ENCODE measurements at regions not wholly inside any gene's neighbourhood (a gene's known extent, or its start where the extent isn't known, plus 50 kb on each side); places are given as distances from the start of the nearest gene placed in this dataset.
"Not testable (repeated sequence)": the region's sequence is repeated elsewhere in the genome, so short reads cannot be mapped to it uniquely, and the experiment has no call there.

DNA sequence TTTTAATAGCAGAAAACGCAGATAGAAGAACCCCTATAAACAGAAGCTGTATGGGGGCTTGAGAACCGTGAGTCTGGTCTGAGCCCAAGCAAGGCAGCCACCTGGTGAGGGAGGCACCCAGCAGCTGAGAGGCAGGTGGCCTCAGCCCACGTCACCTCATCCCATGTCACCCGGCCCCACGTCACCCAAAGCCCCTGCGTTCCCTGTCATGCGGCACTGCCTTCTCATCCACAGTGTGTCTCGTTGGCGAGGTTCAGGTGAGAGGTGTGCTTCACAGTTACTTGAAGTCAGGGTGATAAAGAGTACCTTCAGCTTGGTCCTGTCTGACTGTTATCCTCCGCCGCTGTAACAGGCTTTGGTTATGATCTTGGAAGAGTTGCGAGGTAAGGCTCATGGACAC, 80.6 kb upstream of the IRX4 start:
- no peaks in the 10 kb centered on the region for H3K4me1 ChIP-seq (ENCODE audit: insufficient read depth, low read length)
- no peaks in the 10 kb centered on the region for H3K36me3 ChIP-seq (ENCODE audit: insufficient read depth, low read length)
- H3K27me3 ChIP-seq (ENCODE audit: control insufficient read depth in 1 of 2, insufficient read depth in 2 of 2, low read length in 2 of 2) = no peaks in the 10 kb centered on the region
- H3K9me3 ChIP-seq (ENCODE audit: low read length) = no peaks in the 10 kb centered on the region
- no peak overlapping the region for H3K27ac ChIP-seq (ENCODE audit: low read depth, low read length)
- H3K9ac ChIP-seq (ENCODE audit: low read length) = no peak overlapping the region
- H3K4me3 ChIP-seq (ENCODE audit: low read depth in 1 of 2, low read length in 2 of 2) = no peak overlapping the region

DNA sequence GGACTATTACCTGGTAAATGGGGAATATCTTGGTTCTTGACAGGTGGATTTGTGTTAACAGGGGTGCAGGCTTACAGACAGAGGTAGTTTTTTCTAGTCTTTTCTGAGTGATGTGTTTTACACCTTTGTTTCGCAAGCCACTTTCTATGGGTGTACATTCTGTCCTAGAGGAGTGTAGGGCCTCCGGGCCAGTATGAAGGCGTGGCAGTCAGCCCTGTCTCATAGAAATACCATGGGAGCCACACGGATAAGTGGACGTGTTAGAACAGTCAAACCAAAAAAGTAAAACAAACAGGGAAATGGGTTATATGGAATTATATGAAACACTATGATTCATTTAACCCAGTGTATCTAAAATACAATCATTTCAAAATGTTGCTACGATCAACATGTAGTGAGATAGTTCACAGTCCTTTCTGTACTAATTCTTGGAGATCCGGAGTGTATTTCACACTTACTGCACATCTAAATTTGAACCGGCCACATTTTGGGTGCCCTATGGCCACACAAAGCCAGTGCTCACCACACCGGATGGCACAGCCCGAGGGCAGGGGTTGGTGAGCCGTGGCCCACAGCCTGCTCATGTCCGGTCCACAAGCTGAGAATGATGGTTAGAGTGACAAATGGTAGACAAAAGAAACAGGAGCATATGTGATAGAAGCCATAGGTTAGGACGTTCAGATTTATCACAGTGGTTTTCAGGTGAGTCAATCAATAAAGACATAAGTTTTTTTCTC, 80.1 kb upstream of the IRX4 start:
- Histone ChIP-seq H3K27me3 (ENCODE audit: control insufficient read depth in 1 of 2, insufficient read depth in 2 of 2, low read length in 2 of 2) (no peaks in the 10 kb centered on the region), H3K36me3 (ENCODE audit: insufficient read depth, low read length) (no peaks in the 10 kb centered on the region), H3K4me3 (ENCODE audit: low read depth in 1 of 2, low read length in 2 of 2) (no peak overlapping the region), H3K9ac (ENCODE audit: low read length) (no peak overlapping the region), H3K27ac (ENCODE audit: low read depth, low read length) (no peak overlapping the region), H3K4me1 (ENCODE audit: insufficient read depth, low read length) (no peaks in the 10 kb centered on the region), H3K9me3 (ENCODE audit: low read length) (no peaks in the 10 kb centered on the region)

DNA sequence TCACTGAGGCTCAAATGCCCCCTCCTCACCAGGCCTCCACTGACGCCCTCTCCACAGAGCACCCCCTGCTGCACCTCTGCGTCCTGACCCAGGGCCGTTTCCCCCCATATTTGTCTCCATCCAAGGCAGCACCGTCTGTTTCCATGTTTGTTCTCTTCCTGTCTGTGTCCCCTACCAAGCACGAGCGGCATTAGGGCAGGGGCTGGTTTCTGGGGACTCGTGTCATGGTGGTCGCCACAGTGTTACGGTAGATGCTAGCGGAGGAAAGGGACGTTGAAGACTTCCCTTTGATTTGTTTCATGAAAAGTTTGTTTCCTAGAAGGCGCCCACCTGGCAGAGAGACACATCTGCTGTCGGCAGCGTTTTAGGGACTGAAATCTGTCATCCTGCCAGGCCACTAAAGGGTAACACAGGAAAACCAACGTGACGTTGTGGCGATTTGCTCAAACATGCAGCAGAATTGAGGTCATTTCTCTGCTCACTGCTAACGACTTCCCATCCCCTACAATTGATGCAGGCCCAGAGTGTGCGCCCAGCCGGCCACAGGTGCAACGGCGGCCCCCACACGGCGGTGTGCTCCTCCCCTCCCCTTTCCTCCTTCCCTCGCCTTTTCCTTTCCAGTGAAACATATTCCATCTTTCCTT, 79.3 kb upstream of the IRX4 start:
- no peaks in the 10 kb centered on the region for H3K36me3 ChIP-seq (ENCODE audit: insufficient read depth, low read length)
- no peaks in the 10 kb centered on the region for H3K27me3 ChIP-seq (ENCODE audit: control insufficient read depth in 1 of 2, insufficient read depth in 2 of 2, low read length in 2 of 2)
- no peak overlapping the region for H3K9ac ChIP-seq (ENCODE audit: low read length)
- H3K4me1 ChIP-seq (ENCODE audit: insufficient read depth, low read length) = no peaks in the 10 kb centered on the region
- no peak overlapping the region for H3K4me3 ChIP-seq (ENCODE audit: low read depth in 1 of 2, low read length in 2 of 2)
- no peaks in the 10 kb centered on the region for H3K9me3 ChIP-seq (ENCODE audit: low read length)
- H3K27ac ChIP-seq (ENCODE audit: low read depth, low read length) = no peak overlapping the region

DNA sequence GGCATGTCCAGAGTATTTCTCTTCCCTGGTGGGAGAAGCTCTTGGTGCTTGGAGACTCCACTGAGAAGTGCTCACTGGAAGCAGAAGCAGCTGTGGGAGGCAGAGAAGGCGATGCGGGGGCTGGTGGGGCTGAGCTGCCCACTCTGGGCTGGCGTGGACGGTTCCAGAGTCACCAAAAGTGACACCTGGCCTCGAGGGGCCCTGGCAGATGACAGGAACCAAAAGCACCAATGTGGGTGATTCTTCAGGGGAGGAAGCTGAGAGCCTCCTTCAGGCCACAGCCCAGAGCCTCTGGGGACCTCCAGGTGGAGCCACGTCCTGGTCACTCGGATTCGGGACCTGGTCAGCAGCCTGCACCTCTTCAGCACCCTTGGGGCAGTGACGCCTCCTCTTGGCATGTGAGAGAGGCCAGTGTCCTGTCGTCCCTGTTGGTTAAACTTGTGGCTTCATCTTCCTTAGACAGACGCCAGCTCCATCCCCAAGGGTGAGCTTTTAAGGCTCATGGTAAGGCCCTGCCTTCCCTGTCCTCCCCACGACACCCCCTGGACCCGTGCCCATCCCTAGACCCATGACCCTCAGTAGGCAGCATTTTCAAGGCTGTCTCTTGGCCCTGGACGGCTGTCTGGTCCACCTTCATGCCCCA, 78.7 kb upstream of the IRX4 start:
- H3K9ac ChIP-seq (ENCODE audit: low read length) = no peak overlapping the region
- no peak overlapping the region for H3K4me3 ChIP-seq (ENCODE audit: low read depth in 1 of 2, low read length in 2 of 2)
- H3K27ac ChIP-seq (ENCODE audit: low read depth, low read length) = no peak overlapping the region
- no peaks in the 10 kb centered on the region for H3K4me1 ChIP-seq (ENCODE audit: insufficient read depth, low read length)
- no peaks in the 10 kb centered on the region for H3K27me3 ChIP-seq (ENCODE audit: control insufficient read depth in 1 of 2, insufficient read depth in 2 of 2, low read length in 2 of 2)
- H3K9me3 ChIP-seq (ENCODE audit: low read length) = no peaks in the 10 kb centered on the region
- no peaks in the 10 kb centered on the region for H3K36me3 ChIP-seq (ENCODE audit: insufficient read depth, low read length)

DNA sequence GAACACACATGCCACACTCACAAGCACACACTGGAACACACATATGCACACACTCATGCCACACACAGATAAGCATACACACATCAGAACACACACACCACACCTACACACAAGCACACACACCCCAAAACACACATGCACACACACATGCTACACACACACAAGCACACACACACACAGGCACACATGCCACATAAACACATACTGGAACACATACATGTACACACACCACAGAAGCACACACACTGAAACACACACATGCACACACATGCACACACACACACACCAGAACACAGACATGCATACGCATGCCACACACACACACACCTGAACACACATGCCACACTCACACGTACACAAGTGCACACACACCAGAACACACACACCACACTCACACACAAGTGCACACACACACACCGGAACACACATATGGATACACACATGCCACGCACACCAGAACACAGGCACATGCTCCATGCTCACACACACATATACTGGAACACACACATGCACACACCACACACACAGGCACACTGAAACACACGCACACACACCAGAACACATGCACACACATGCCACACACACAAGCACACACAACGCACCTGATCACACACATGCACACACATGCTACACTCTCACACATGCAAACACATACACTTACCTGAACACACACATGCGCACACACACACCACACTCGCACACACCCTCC, 78.0 kb upstream of the IRX4 start:
- H3K9me3 ChIP-seq (ENCODE audit: low read length) = no peaks in the 10 kb centered on the region
- no peak overlapping the region for H3K4me3 ChIP-seq (ENCODE audit: low read depth in 1 of 2, low read length in 2 of 2)
- no peaks in the 10 kb centered on the region for H3K27me3 ChIP-seq (ENCODE audit: control insufficient read depth in 1 of 2, insufficient read depth in 2 of 2, low read length in 2 of 2)
- H3K27ac ChIP-seq (ENCODE audit: low read depth, low read length) = no peak overlapping the region
- H3K36me3 ChIP-seq (ENCODE audit: insufficient read depth, low read length) = no peaks in the 10 kb centered on the region
- no peaks in the 10 kb centered on the region for H3K4me1 ChIP-seq (ENCODE audit: insufficient read depth, low read length)
- H3K9ac ChIP-seq (ENCODE audit: low read length) = no peak overlapping the region

DNA sequence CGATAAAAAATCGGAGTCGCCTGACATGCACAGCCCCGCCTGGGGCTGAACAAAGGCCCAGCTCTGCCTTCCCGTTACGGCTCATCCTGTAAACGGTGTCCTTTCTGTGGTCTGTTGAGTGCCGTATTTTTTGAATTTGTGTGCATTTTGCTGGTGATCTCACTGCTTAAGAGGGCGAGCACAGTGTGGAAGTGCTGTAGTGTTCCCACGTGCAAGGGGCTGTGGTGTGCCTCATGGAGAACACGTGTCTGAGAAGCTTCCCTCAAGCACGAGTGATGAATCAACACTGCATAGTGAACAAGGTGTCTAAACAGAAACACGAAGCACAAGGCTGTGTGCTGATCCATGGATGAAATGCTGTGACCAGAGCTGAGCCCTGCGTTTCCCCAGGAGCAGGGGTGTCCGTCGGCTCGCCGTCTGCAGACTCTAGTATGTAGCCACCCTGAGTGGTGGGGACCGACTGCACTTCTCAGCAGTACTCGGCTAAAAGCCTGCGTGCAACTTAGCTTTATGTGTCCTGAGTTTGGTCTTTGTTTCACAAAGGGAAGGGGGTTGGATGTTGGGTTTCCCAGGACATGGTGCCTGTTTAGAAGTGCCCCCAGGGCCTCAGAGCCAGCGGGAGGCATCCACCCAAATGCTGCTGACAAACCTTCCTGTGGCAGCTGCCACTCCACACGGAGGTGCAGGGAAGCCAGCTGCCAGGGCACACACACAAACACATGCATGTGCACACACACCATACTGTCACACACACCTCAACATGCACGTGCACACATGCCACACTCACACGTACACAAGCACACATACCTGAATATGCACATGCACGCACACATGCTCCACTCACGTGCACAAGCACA, 77.2 kb upstream of the IRX4 start:
- Histone ChIP-seq H3K9ac (ENCODE audit: low read length) (no peak overlapping the region), H3K36me3 (ENCODE audit: insufficient read depth, low read length) (no peaks in the 10 kb centered on the region), H3K27me3 (ENCODE audit: control insufficient read depth in 1 of 2, insufficient read depth in 2 of 2, low read length in 2 of 2) (no peaks in the 10 kb centered on the region), H3K4me1 (ENCODE audit: insufficient read depth, low read length) (no peaks in the 10 kb centered on the region), H3K9me3 (ENCODE audit: low read length) (no peaks in the 10 kb centered on the region), H3K27ac (ENCODE audit: low read depth, low read length) (no peak overlapping the region), H3K4me3 (ENCODE audit: low read depth in 1 of 2, low read length in 2 of 2) (no peak overlapping the region)

DNA sequence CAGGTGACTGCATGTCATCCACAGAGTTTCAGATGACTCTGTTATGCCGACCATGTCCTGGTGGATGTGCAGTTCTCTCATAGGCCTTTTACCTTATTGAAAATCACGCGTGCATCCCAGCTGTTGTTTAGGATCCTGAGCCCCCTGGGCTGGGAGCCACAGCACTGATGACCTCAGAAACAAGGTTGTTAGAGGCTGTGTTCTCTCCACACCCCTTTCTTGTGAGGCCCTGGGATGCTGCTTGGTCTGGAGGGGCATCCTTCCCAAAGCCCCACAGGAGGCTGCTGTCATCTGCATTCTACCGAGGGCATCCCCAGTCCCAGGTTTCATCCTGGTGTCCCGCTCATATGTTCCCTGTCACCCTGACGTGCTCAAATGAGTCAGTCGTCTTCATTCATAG, 76.5 kb upstream of the IRX4 start:
- H3K27ac ChIP-seq (ENCODE audit: low read depth, low read length) = no peak overlapping the region
- no peak overlapping the region for H3K9ac ChIP-seq (ENCODE audit: low read length)
- H3K4me3 ChIP-seq (ENCODE audit: low read depth in 1 of 2, low read length in 2 of 2) = no peak overlapping the region
- no peaks in the 10 kb centered on the region for H3K9me3 ChIP-seq (ENCODE audit: low read length)
- H3K27me3 ChIP-seq (ENCODE audit: control insufficient read depth in 1 of 2, insufficient read depth in 2 of 2, low read length in 2 of 2) = no peaks in the 10 kb centered on the region
- H3K4me1 ChIP-seq (ENCODE audit: insufficient read depth, low read length) = no peaks in the 10 kb centered on the region
- H3K36me3 ChIP-seq (ENCODE audit: insufficient read depth, low read length) = no peaks in the 10 kb centered on the region

DNA sequence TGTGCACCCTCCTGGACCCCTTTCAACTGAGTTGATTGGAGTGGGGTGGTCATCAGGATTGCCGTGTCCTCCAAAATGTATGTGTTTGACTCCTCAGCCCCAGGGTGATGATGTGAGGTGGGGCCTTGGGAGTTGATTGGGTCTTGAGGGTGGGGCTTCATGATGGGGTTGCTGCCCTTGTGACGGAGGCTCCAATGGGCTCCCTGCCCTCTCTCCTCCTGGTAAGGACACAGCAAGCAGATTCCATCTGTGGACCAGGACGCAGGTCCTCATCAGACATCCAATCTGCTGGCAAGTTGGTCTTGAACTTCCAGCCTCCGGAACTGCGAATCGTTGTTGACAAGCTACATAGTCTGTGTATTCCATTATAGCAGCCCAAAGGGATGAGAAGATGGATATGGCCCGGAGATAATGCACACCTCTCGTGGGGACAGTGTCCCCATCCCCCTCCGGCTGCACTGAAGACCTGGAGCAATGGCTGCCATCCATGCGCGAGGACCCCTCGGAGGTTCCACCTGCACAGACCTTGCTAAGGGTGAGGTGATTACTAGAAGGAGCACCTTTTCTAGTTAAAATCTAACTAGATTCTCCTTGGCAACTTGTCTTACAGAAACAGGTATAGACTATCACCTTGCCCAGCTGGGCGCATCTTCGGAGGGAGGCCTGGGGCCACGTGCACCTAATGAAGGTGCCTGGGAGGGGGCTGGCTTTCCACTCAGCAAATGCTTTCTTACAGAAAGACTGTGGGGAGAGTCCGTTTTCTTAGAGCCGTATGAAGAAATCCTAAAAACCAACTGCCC, 75.7 kb upstream of the IRX4 start:
- Histone ChIP-seq H3K9ac (ENCODE audit: low read length) (no peak overlapping the region), H3K27ac (ENCODE audit: low read depth, low read length) (no peak overlapping the region), H3K4me3 (ENCODE audit: low read depth in 1 of 2, low read length in 2 of 2) (no peak overlapping the region), H3K27me3 (ENCODE audit: control insufficient read depth in 1 of 2, insufficient read depth in 2 of 2, low read length in 2 of 2) (no peaks in the 10 kb centered on the region), H3K4me1 (ENCODE audit: insufficient read depth, low read length) (no peaks in the 10 kb centered on the region), H3K36me3 (ENCODE audit: insufficient read depth, low read length) (no peaks in the 10 kb centered on the region), H3K9me3 (ENCODE audit: low read length) (no peaks in the 10 kb centered on the region)

DNA sequence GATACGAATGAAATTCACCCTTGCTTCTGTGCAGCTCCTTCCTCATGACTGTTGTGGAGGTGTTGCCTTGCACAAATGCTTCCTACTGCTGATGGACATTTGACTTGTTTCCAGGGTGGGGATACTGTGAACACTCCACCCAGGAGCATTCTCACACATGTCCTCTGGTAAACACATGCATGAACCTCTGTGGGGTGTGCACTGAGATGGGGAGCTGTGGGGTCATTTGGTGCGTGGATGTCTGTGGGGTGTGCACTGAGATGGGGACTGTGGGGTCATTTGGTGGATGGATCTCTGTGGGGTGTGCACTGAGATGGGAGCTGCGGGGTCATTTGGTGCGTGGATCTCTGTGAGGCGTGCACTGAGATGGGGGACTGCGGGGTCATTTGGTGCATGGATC, 72.9 kb upstream of the IRX4 start:
- Histone ChIP-seq H3K9me3 (ENCODE audit: low read length) (no peaks in the 10 kb centered on the region), H3K4me1 (ENCODE audit: insufficient read depth, low read length) (no peaks in the 10 kb centered on the region), H3K4me3 (ENCODE audit: low read depth in 1 of 2, low read length in 2 of 2) (no peak overlapping the region)

DNA sequence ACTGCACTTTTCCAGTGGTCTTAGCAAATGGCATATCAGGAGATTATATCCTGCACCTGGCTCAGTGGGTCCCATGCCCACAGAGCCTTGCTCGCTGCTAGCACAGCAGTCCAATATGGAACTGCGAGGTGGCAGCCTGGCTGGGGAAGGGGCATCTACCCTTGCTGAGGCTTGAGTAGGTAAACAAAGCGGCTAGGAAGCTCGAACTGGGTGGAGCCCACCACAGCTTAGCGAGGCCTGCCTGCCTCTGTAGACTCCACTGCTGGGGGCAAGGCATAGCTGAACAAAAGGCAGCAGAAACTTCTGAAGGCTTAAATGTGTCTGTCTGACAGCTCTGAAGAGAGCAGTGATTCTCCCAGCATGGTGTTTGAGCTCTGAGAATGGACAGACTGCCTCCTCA, 71.0 kb upstream of the IRX4 start:
- not testable (repeated sequence) for H3K27me3 ChIP-seq (ENCODE audit: control insufficient read depth in 1 of 2, insufficient read depth in 2 of 2, low read length in 2 of 2); H3K9ac ChIP-seq (ENCODE audit: low read length); H3K27ac ChIP-seq (ENCODE audit: low read depth, low read length); H3K4me3 ChIP-seq (ENCODE audit: low read depth in 1 of 2, low read length in 2 of 2); H3K9me3 ChIP-seq (ENCODE audit: low read length); H3K36me3 ChIP-seq (ENCODE audit: insufficient read depth, low read length); H3K4me1 ChIP-seq (ENCODE audit: insufficient read depth, low read length)

More for the DNA sequence above, 72.9 kb upstream of the IRX4 start:
- Histone ChIP-seq H3K9ac (ENCODE audit: low read length) (no peak overlapping the region), H3K27ac (ENCODE audit: low read depth, low read length) (no peak overlapping the region), H3K27me3 (ENCODE audit: control insufficient read depth in 1 of 2, insufficient read depth in 2 of 2, low read length in 2 of 2) (no peaks in the 10 kb centered on the region), H3K36me3 (ENCODE audit: insufficient read depth, low read length) (no peaks in the 10 kb centered on the region)
